Stimulated activated CD4-positive, alpha-beta T cell treated with anti-CD3 and anti-CD28 coated beads, Interleukin-15, amount 100 ng/mL, for 24 hours (primary cell): ENCODE measurements at regions not wholly inside any gene's neighbourhood (a gene's known extent, or its start where the extent isn't known, plus 50 kb on each side); places are given as distances from the start of the nearest gene placed in this dataset.

Experiments used
- DNase-seq: peaks from one replicate; pipeline ENCODE4 v3.0.0-alpha.2; 2020

- DNase-seq = no peak
These were observed 188.6 kb upstream of the SH3BP4 start for GRCh38 chr2:234763002-234763873.

GRCh38 chr2:234761910-234762309 is 189.9 kb upstream of the SH3BP4 start:
- DNase-seq = no peak

- no peak for DNase-seq
These were observed 197.7 kb upstream of the SH3BP4 start for GRCh38 chr2:234754126-234754525.

GRCh38 chr2:234753701-234754100 is 198.1 kb upstream of the SH3BP4 start:
- DNase-seq = no peak

GRCh38 chr2:234752966-234753365 is 198.9 kb upstream of the SH3BP4 start:
- no peak for DNase-seq

- no peak for DNase-seq
These were observed 200.4 kb upstream of the SH3BP4 start for GRCh38 chr2:234751275-234751973.

- DNase-seq = no peak
These were observed 203.8 kb upstream of the SH3BP4 start for GRCh38 chr2:234747833-234748559.

GRCh38 chr2:234747032-234747431 is 204.8 kb upstream of the SH3BP4 start:
- DNase-seq = no peak

- no peak for DNase-seq
These were observed 206.5 kb upstream of the SH3BP4 start for GRCh38 chr2:234745347-234745746.

- no peak for DNase-seq
These were observed 209.8 kb upstream of the SH3BP4 start for GRCh38 chr2:234741976-234742375.

GRCh38 chr2:234739061-234739460 is 212.8 kb upstream of the SH3BP4 start:
- no peak for DNase-seq

GRCh38 chr2:234735829-234736228 is 216.0 kb upstream of the SH3BP4 start:
- DNase-seq = no peak

GRCh38 chr2:234733795-234734600 is 217.8 kb upstream of the SH3BP4 start:
- DNase-seq = no peak

- no peak for DNase-seq
These were observed 218.7 kb upstream of the SH3BP4 start for GRCh38 chr2:234733093-234733489.

- DNase-seq = no peak
These were observed 219.3 kb upstream of the SH3BP4 start for GRCh38 chr2:234732404-234733092.

GRCh38 chr2:234731236-234731635 is 220.6 kb upstream of the SH3BP4 start:
- no peak for DNase-seq

- DNase-seq = no peak
These were observed 221.7 kb upstream of the SH3BP4 start for GRCh38 chr2:234730066-234730640.

GRCh38 chr2:234725528-234726264 is 226.1 kb upstream of the SH3BP4 start:
- DNase-seq = no peak

- no peak for DNase-seq
These were observed 227.0 kb upstream of the SH3BP4 start for GRCh38 chr2:234724850-234725249.

- no peak for DNase-seq
These were observed 226.5 kb upstream of the ARL4C start for GRCh38 chr2:234723400-234723799.

- no peak for DNase-seq
These were observed 225.3 kb upstream of the ARL4C start for GRCh38 chr2:234722176-234722575.
